H1 (cell line): ENCODE measurements at regions not wholly inside any gene's neighbourhood (a gene's known extent, or its start where the extent isn't known, plus 50 kb on each side); places are given as distances from the start of the nearest gene placed in this dataset.

ENCODE experiments used
- CTCF ChIA-PET: fragments of 300-600 bp; sonication (Branson Sonifier 250); formaldehyde crosslinking; loops from one replicate; lab custom pipeline; 2021; ENCODE audit not compliant: partially characterized antibody; lab: Charles Lee
- POLR2A ChIA-PET: fragments of 300-600 bp; sonication (Branson Sonifier 250); formaldehyde crosslinking; loops from one replicate; lab custom pipeline; 2021; ENCODE audit warnings: inconsistent platforms; ENCODE audit not compliant: partially characterized antibody; lab: Charles Lee
- DNase-seq, 2 experiments: peaks; one replicate each; pipeline versions ENCODE4 v3.0.0 to v3.0.0-alpha.2; 2010 to 2022; ENCODE audit warnings: low spot score in 2 of 2, low read depth in 1 of 2, mixed read lengths in 1 of 2
- FAIRE-seq: peaks from 2 replicates; lab custom pipeline; 2011; peaks lifted over from hg19 to GRCh38; lab: Jason Lieb, UNC
- H2AFZ ChIP-seq: 2 replicates; pipeline ENCODE4 v1.8.1; 2012; ENCODE audit warnings: low read length, inconsistent platforms
- H2AK5ac ChIP-seq: 2 replicates; pipeline ENCODE4 v1.6.1; 2013; ENCODE audit warnings: low read depth, low read length
- H2BK120ac ChIP-seq: replicated peaks from 2 replicates; pipeline ENCODE3; 2013; ENCODE audit warnings: low read depth, low read length, inconsistent platforms
- H2BK12ac ChIP-seq: 2 replicates; pipeline ENCODE4 v1.6.1; 2013; ENCODE audit warnings: low read depth, low read length
- H2BK15ac ChIP-seq: 2 replicates; pipeline ENCODE4 v1.6.1; 2013; ENCODE audit warnings: low read length
- H2BK20ac ChIP-seq: 2 replicates; pipeline ENCODE4 v1.6.1; 2013; ENCODE audit warnings: low read length
- H2BK5ac ChIP-seq: 2 replicates; pipeline ENCODE4 v1.6.1; 2013; ENCODE audit warnings: low read depth, low read length
- H3K14ac ChIP-seq: 2 replicates; pipeline ENCODE4 v1.6.1; 2013; ENCODE audit warnings: inconsistent platforms; ENCODE audit not compliant: insufficient read length
- H3K18ac ChIP-seq: 2 replicates; pipeline ENCODE4 v1.6.1; 2013; ENCODE audit warnings: low read length; ENCODE audit errors: extremely low read depth
- H3K23ac ChIP-seq: 2 replicates; pipeline ENCODE4 v1.6.1; 2013; ENCODE audit warnings: inconsistent platforms; ENCODE audit not compliant: insufficient read length
- H3K23me2 ChIP-seq: 2 replicates; pipeline ENCODE4 v1.6.1; 2013; ENCODE audit warnings: low read depth, low read length
- H3K27ac ChIP-seq: 2 replicates; pipeline ENCODE4 v1.6.1; 2011; ENCODE audit warnings: low read depth, low read length, inconsistent platforms
- H3K27me3 ChIP-seq, 4 experiments: replicated peaks in 1 of 4; 1 replicate in 1 of 4; 2 replicates in 3 of 4; pipeline versions ENCODE4 v1.6.1 to v1.8.1; 2011 to 2013; ENCODE audit warnings: low read length in 3 of 4, mild to moderate bottlenecking in 3 of 4, inconsistent platforms in 2 of 4, mixed read lengths in 2 of 4, moderate library complexity in 1 of 4; ENCODE audit not compliant: control insufficient read depth in 3 of 4, insufficient read depth in 3 of 4; ENCODE audit errors: extremely low read depth in 1 of 4
- H3K36me3 ChIP-seq, 4 experiments: 2 replicates each; pipeline versions ENCODE4 v1.6.1 to v1.8.1; 2011 to 2013; ENCODE audit warnings: mild to moderate bottlenecking in 4 of 4, low read length in 3 of 4, moderate library complexity in 2 of 4, control low read depth in 1 of 4, inconsistent platforms in 1 of 4; ENCODE audit not compliant: insufficient read depth in 4 of 4, control insufficient read depth in 2 of 4
- H3K4ac ChIP-seq: replicated peaks from 2 replicates; pipeline ENCODE3; 2013; ENCODE audit warnings: low read length, low read depth, mixed read lengths, inconsistent platforms; ENCODE audit not compliant: insufficient read length
- H3K4me1 ChIP-seq, 4 experiments: replicated peaks in 1 of 4; 1 replicate in 1 of 4; 2 replicates in 3 of 4; pipeline versions ENCODE4 v1.6.1 to v1.8.1; 2011 to 2013; ENCODE audit warnings: low read length in 3 of 4, inconsistent platforms in 2 of 4, mixed read lengths in 1 of 4; ENCODE audit not compliant: insufficient read depth in 4 of 4, control insufficient read depth in 3 of 4
- H3K4me2 ChIP-seq, 2 experiments: 2 replicates each; pipeline versions ENCODE4 v1.6.1 to v1.8.1; 2011 to 2013; ENCODE audit warnings: low read depth in 2 of 2, low read length in 2 of 2, control low read depth in 1 of 2, inconsistent platforms in 1 of 2, mild to moderate bottlenecking in 1 of 2; ENCODE audit not compliant: insufficient read depth in 1 of 2
- H3K4me3 ChIP-seq, 4 experiments: fragments of 200-600, 300-600 bp in 1 of 4; sonication (generic), shearing (Covaris generic), sonication (Bioruptor Twin) in 1 of 4; 2 replicates each; pipeline versions ENCODE4 v1.5.1 to v1.8.1; 2011 to 2016; ENCODE audit warnings: low read length in 4 of 4, low read depth in 3 of 4, control low read depth in 2 of 4, inconsistent platforms in 2 of 4, mild to moderate bottlenecking in 2 of 4, mixed read lengths in 1 of 4, moderate library complexity in 1 of 4; ENCODE audit not compliant: insufficient read depth in 2 of 4; ENCODE audit errors: extremely low read depth in 1 of 4
- H3K56ac ChIP-seq: replicated peaks from 2 replicates; pipeline ENCODE3; 2013; ENCODE audit warnings: low read depth, mild to moderate bottlenecking, mixed read lengths, low read length, inconsistent platforms; ENCODE audit not compliant: insufficient read length
- H3K79me1 ChIP-seq: 2 replicates; pipeline ENCODE4 v1.6.1; 2013; ENCODE audit warnings: low read depth, low read length, control low read depth
- H3K79me2 ChIP-seq, 2 experiments: 2 replicates each; pipeline versions ENCODE4 v1.6.1 to v1.8.1; 2012 to 2013; ENCODE audit warnings: low read length in 2 of 2, mild to moderate bottlenecking in 2 of 2, inconsistent platforms in 1 of 2; ENCODE audit not compliant: insufficient read depth in 2 of 2, control insufficient read depth in 1 of 2
- H3K9ac ChIP-seq, 4 experiments: replicated peaks in 1 of 4; 1 replicate in 1 of 4; 2 replicates in 3 of 4; pipeline versions ENCODE4 v1.6.1 to v1.8.1; 2011 to 2013; ENCODE audit warnings: low read depth in 3 of 4, low read length in 3 of 4, control low read depth in 2 of 4, mild to moderate bottlenecking in 2 of 4, moderate library complexity in 2 of 4, inconsistent platforms in 1 of 4; ENCODE audit errors: extremely low read depth in 1 of 4
- H3K9me3 ChIP-seq, 2 experiments: 2 replicates each; pipeline versions ENCODE4 v1.6.1 to v1.8.1; 2012 to 2013; ENCODE audit warnings: mild to moderate bottlenecking in 2 of 2, moderate library complexity in 2 of 2, control low read depth in 1 of 2, inconsistent platforms in 1 of 2, low read depth in 1 of 2, low read length in 1 of 2, mixed read lengths in 1 of 2; ENCODE audit not compliant: insufficient read depth in 2 of 2
- H4K20me1 ChIP-seq, 2 experiments: replicated peaks in 1 of 2; 2 replicates each; pipeline versions ENCODE3 to v1.8.1; 2011 to 2013; ENCODE audit warnings: inconsistent platforms in 2 of 2, low read length in 2 of 2, mild to moderate bottlenecking in 1 of 2; ENCODE audit not compliant: insufficient read depth in 2 of 2, control insufficient read depth in 1 of 2
- H4K5ac ChIP-seq: 2 replicates; pipeline ENCODE4 v1.6.1; 2013; ENCODE audit warnings: low read length, low read depth, mixed read lengths, inconsistent platforms; ENCODE audit not compliant: insufficient read length
- H4K8ac ChIP-seq: 2 replicates; pipeline ENCODE4 v1.8.0; 2013; ENCODE audit warnings: mild to moderate bottlenecking, moderate library complexity, low read length, inconsistent platforms; ENCODE audit not compliant: insufficient read depth; ENCODE audit errors: extremely low read depth
- H4K91ac ChIP-seq: replicated peaks from 2 replicates; pipeline ENCODE3; 2013; ENCODE audit warnings: low read length, mixed read lengths, inconsistent platforms; ENCODE audit not compliant: insufficient read length
- BACH1 ChIP-seq: IDR thresholded peaks from 2 replicates; pipeline ENCODE4 v1.6.1; 2012; ENCODE audit warnings: low read length, improper control_type of control experiment
- BCL11A ChIP-seq, 2 experiments: IDR thresholded peaks; one replicate each; pipeline ENCODE4 v1.6.1; 2011; ENCODE audit warnings: low read depth in 2 of 2, low read length in 2 of 2, mild to moderate bottlenecking in 2 of 2
- BRCA1 ChIP-seq: IDR thresholded peaks from 2 replicates; pipeline ENCODE4 v1.6.1; 2012; ENCODE audit warnings: low read depth, low read length, improper control_type of control experiment
- CHD1 ChIP-seq: IDR thresholded peaks from 2 replicates; pipeline ENCODE4 v1.6.1; 2012; ENCODE audit warnings: low read depth, low read length, improper control_type of control experiment
- CTBP2 ChIP-seq: IDR thresholded peaks from 2 replicates; pipeline ENCODE4 v1.7.0; 2011; ENCODE audit warnings: borderline replicate concordance, mild to moderate bottlenecking, moderate library complexity, mixed read lengths, low read length; ENCODE audit not compliant: insufficient read depth, insufficient read length
- EZH2 ChIP-seq: fragments of 200-600 bp; sonication (generic); IDR thresholded peaks from 2 replicates; pipeline ENCODE4 v1.7.1; 2012; ENCODE audit warnings: low read depth, mild to moderate bottlenecking, moderate library complexity, low read length, inconsistent platforms; ENCODE audit not compliant: severe bottlenecking
- HDAC2 ChIP-seq, 2 experiments: fragments of 300-600 bp in 1 of 2; sonication (generic) in 1 of 2; IDR thresholded peaks; 2 replicates each; pipeline ENCODE4 v1.6.1; 2011 to 2012; ENCODE audit warnings: low read depth in 2 of 2, low read length in 2 of 2, mild to moderate bottlenecking in 2 of 2, moderate library complexity in 2 of 2, borderline replicate concordance in 1 of 2, inconsistent platforms in 1 of 2
- HDAC6 ChIP-seq: IDR thresholded peaks from one replicate; pipeline ENCODE4 v1.7.1; 2012; ENCODE audit warnings: low read depth, mild to moderate bottlenecking, inconsistent platforms, low read length, moderate library complexity
- NANOG ChIP-seq: IDR thresholded peaks from 2 replicates; pipeline ENCODE4 v1.6.1; 2011; ENCODE audit warnings: low read length, low read depth, mild to moderate bottlenecking, inconsistent platforms; ENCODE audit not compliant: insufficient read depth, poor library complexity, severe bottlenecking
- PHF8 ChIP-seq: fragments of 200-600 bp; sonication (generic); conservative IDR thresholded peaks from 2 replicates; pipeline ENCODE4 v1.7.1; 2012; ENCODE audit warnings: low read depth, mild to moderate bottlenecking, inconsistent platforms, low read length, moderate library complexity
- POLR2A ChIP-seq, 2 experiments: IDR thresholded peaks; 1 replicate in 1 of 2; 2 replicates in 1 of 2; pipeline ENCODE4 v1.6.1; 2011; ENCODE audit warnings: low read depth in 2 of 2, low read length in 2 of 2, mild to moderate bottlenecking in 2 of 2; ENCODE audit errors: control extremely low read depth in 1 of 2
- RFX5 ChIP-seq: IDR thresholded peaks from 2 replicates; pipeline ENCODE4 v1.6.1; 2011; ENCODE audit warnings: low read depth, low read length, improper control_type of control experiment, borderline replicate concordance
- WGBS, 2 experiments: shearing (Covaris generic) in 1 of 2; methylation state at CpG; one replicate each; pipeline versions ENCODE4 v1.1.6 to v1.1.7; 2013 to 2015; ENCODE audit warnings: low lambda C conversion rate in 2 of 2, mixed read lengths in 2 of 2, inconsistent platforms in 1 of 2, low coverage in 1 of 2, missing lambda C conversion rate in 1 of 2; ENCODE audit not compliant: insufficient replicate concordance in 2 of 2, insufficient coverage in 1 of 2, insufficient read length in 1 of 2; ENCODE audit errors: extremely low coverage in 1 of 2, missing lambda C conversion rate in 1 of 2; 5-methylcytosine and 5-hydroxymethylcytosine counted together

- Histone ChIP-seq H4K20me1 (no peaks in the 10 kb centered on the region), H2AFZ (no peak overlapping the region), H3K4ac (no peak overlapping the region), H3K4me3 (no peak overlapping the region), H3K79me2 (no peaks in the 10 kb centered on the region), H2BK15ac (no peak overlapping the region), H3K9me3 (peaks cover 3 to 13% of the 10 kb centered on the region in 2 experiments; a peak in 3 of 4 replicates), H2BK12ac (no peak overlapping the region), H3K4me1 (no peaks in the 10 kb centered on the region), H3K23ac (no peak overlapping the region), H2BK5ac (no peak overlapping the region), H3K23me2 (no peaks in the 10 kb centered on the region), H3K56ac (no peak overlapping the region), H2BK20ac (no peak overlapping the region), H4K91ac (no peak overlapping the region), H2BK120ac (no peak overlapping the region), H3K4me2 (no peak overlapping the region), H3K27ac (no peak overlapping the region), H4K8ac (no peak overlapping the region), H2AK5ac (0 out of 2 replicates have a peak overlapping the region, but pooled peaks have one; percentile 39), H3K79me1 (no peaks in the 10 kb centered on the region), H4K5ac (no peak overlapping the region), H3K9ac (no peak overlapping the region), H3K36me3 (peaks cover 0 to 5% (median 0%) of the 10 kb centered on the region in 4 experiments; a peak in 1 of 8 replicates), H3K14ac (no peak overlapping the region), H3K18ac (no peak overlapping the region; the same call in 1 of the 2 replicates), H3K27me3 (no peaks in the 10 kb centered on the region)
- FAIRE-seq (no peak), DNase-seq (no peak)
- 87% methylated on average over 8 of the region's 8 CpGs; no CpG with 5 or more reads in 1 of the 2 experiments for WGBS, 2 experiments
- CTCF ChIA-PET = interaction anchor here (0.6 to 1.6 kb wide), 5 partner anchors 8 to 109 kb away, joined by 3 to 5 read pairs (median 3); no protein-coding TSS in a partner anchor
- POLR2A ChIA-PET = no interaction called here
- TF ChIP-seq BCL11A (IDR thresholded peaks at IDR 0.05; ENCODE audit: low read depth in 2 of 2, low read length in 2 of 2) = no peak
- no peak for TF ChIP-seq HDAC2 (IDR thresholded peaks at IDR 0.05; ENCODE audit: borderline replicate concordance in 1 of 2, low read depth in 2 of 2, low read length in 2 of 2)
- no peak for TF ChIP-seq RFX5
- TF ChIP-seq NANOG = no peak
- TF ChIP-seq BACH1 = no peak
- TF ChIP-seq PHF8 = no peak
- TF ChIP-seq HDAC6 = no peak
- TF ChIP-seq CTBP2 = no peak
- TF ChIP-seq POLR2A (IDR thresholded peaks at IDR 0.05; ENCODE audit: control extremely low read depth in 1 of 2, low read depth in 2 of 2, low read length in 2 of 2) = no peak
- no peak for TF ChIP-seq EZH2
- TF ChIP-seq CHD1 = no peak
- TF ChIP-seq BRCA1 = no peak
These were observed 201.1 kb downstream of the SPP2 start for GRCh38 chr2:234251326-234252271.
